NCI-H146 treated with DMSO at 0.1 percent for 48 hours (cell line): ENCODE measurements at regions not wholly inside any gene's neighbourhood (a gene's known extent, or its start where the extent isn't known, plus 50 kb on each side); places are given as distances from the start of the nearest gene placed in this dataset.
"Not testable (repeated sequence)": the region's sequence is repeated elsewhere in the genome, so short reads cannot be mapped to it uniquely, and the experiment has no call there.

Experiments
- DNase-seq: peaks from one replicate; lab custom pipeline; 2025; ENCODE audit not compliant: unreplicated experiment; lab: John Stamatoyannopoulos, UW

GRCh38 chr21:15650735-15651134 lies 79.0 kb upstream of the USP25 start:
- DNase-seq = no peak

GRCh38 chr21:15651172-15651571 lies 78.6 kb upstream of the USP25 start:
- DNase-seq = no peak

GRCh38 chr21:15653710-15654109 lies 76.1 kb upstream of the USP25 start:
- no peak for DNase-seq

GRCh38 chr21:15654171-15654570 lies 75.6 kb upstream of the USP25 start:
- no peak for DNase-seq

- DNase-seq = no peak
These were observed 69.9 kb upstream of the USP25 start for GRCh38 chr21:15659753-15660422.

GRCh38 chr21:15660423-15660804 lies 69.4 kb upstream of the USP25 start:
- no peak for DNase-seq

- no peak for DNase-seq
These were observed 62.8 kb upstream of the USP25 start for GRCh38 chr21:15667010-15667409.

GRCh38 chr21:15667819-15668218 lies 62.0 kb upstream of the USP25 start:
- DNase-seq = no peak

- DNase-seq = no peak
These were observed 60.5 kb upstream of the USP25 start for GRCh38 chr21:15669247-15669646.

- no peak for DNase-seq
These were observed 58.6 kb upstream of the USP25 start for GRCh38 chr21:15671188-15671587.

GRCh38 chr21:15672578-15672977 lies 57.2 kb upstream of the USP25 start:
- DNase-seq = not testable (repeated sequence)

- DNase-seq = no peak
These were observed 52.8 kb upstream of the USP25 start for GRCh38 chr21:15676935-15677334.

GRCh38 chr21:15679630-15680029 lies 50.2 kb upstream of the USP25 start:
- no peak for DNase-seq
